H1 (cell line): ENCODE measurements at regions not wholly inside any gene's neighbourhood (a gene's known extent, or its start where the extent isn't known, plus 50 kb on each side); places are given as distances from the start of the nearest gene placed in this dataset.

Experiments used
- CTCF ChIA-PET: fragments of 300-600 bp; sonication (Branson Sonifier 250); formaldehyde crosslinking; loops from one replicate; lab custom pipeline; 2021; ENCODE audit not compliant: partially characterized antibody; lab: Charles Lee
- POLR2A ChIA-PET: fragments of 300-600 bp; sonication (Branson Sonifier 250); formaldehyde crosslinking; loops from one replicate; lab custom pipeline; 2021; ENCODE audit warnings: inconsistent platforms; ENCODE audit not compliant: partially characterized antibody; lab: Charles Lee
- DNase-seq, 2 experiments: peaks; one replicate each; pipeline versions ENCODE4 v3.0.0 to v3.0.0-alpha.2; 2010 to 2022; ENCODE audit warnings: low spot score in 2 of 2, low read depth in 1 of 2, mixed read lengths in 1 of 2
- FAIRE-seq: peaks from 2 replicates; lab custom pipeline; 2011; peaks lifted over from hg19 to GRCh38; lab: Jason Lieb, UNC
- H2AFZ ChIP-seq: 2 replicates; pipeline ENCODE4 v1.8.1; 2012; ENCODE audit warnings: low read length, inconsistent platforms
- H2AK5ac ChIP-seq: 2 replicates; pipeline ENCODE4 v1.6.1; 2013; ENCODE audit warnings: low read depth, low read length
- H2BK120ac ChIP-seq: replicated peaks from 2 replicates; pipeline ENCODE3; 2013; ENCODE audit warnings: low read depth, low read length, inconsistent platforms
- H2BK12ac ChIP-seq: 2 replicates; pipeline ENCODE4 v1.6.1; 2013; ENCODE audit warnings: low read depth, low read length
- H2BK15ac ChIP-seq: 2 replicates; pipeline ENCODE4 v1.6.1; 2013; ENCODE audit warnings: low read length
- H2BK20ac ChIP-seq: 2 replicates; pipeline ENCODE4 v1.6.1; 2013; ENCODE audit warnings: low read length
- H2BK5ac ChIP-seq: 2 replicates; pipeline ENCODE4 v1.6.1; 2013; ENCODE audit warnings: low read depth, low read length
- H3K14ac ChIP-seq: 2 replicates; pipeline ENCODE4 v1.6.1; 2013; ENCODE audit warnings: inconsistent platforms; ENCODE audit not compliant: insufficient read length
- H3K18ac ChIP-seq: 2 replicates; pipeline ENCODE4 v1.6.1; 2013; ENCODE audit warnings: low read length; ENCODE audit errors: extremely low read depth
- H3K23ac ChIP-seq: 2 replicates; pipeline ENCODE4 v1.6.1; 2013; ENCODE audit warnings: inconsistent platforms; ENCODE audit not compliant: insufficient read length
- H3K23me2 ChIP-seq: 2 replicates; pipeline ENCODE4 v1.6.1; 2013; ENCODE audit warnings: low read depth, low read length
- H3K27ac ChIP-seq: 2 replicates; pipeline ENCODE4 v1.6.1; 2011; ENCODE audit warnings: low read depth, low read length, inconsistent platforms
- H3K27me3 ChIP-seq, 4 experiments: replicated peaks in 1 of 4; 1 replicate in 1 of 4; 2 replicates in 3 of 4; pipeline versions ENCODE4 v1.6.1 to v1.8.1; 2011 to 2013; ENCODE audit warnings: low read length in 3 of 4, mild to moderate bottlenecking in 3 of 4, inconsistent platforms in 2 of 4, mixed read lengths in 2 of 4, moderate library complexity in 1 of 4; ENCODE audit not compliant: control insufficient read depth in 3 of 4, insufficient read depth in 3 of 4; ENCODE audit errors: extremely low read depth in 1 of 4
- H3K36me3 ChIP-seq, 4 experiments: 2 replicates each; pipeline versions ENCODE4 v1.6.1 to v1.8.1; 2011 to 2013; ENCODE audit warnings: mild to moderate bottlenecking in 4 of 4, low read length in 3 of 4, moderate library complexity in 2 of 4, control low read depth in 1 of 4, inconsistent platforms in 1 of 4; ENCODE audit not compliant: insufficient read depth in 4 of 4, control insufficient read depth in 2 of 4
- H3K4ac ChIP-seq: replicated peaks from 2 replicates; pipeline ENCODE3; 2013; ENCODE audit warnings: low read length, low read depth, mixed read lengths, inconsistent platforms; ENCODE audit not compliant: insufficient read length
- H3K4me1 ChIP-seq, 4 experiments: replicated peaks in 1 of 4; 1 replicate in 1 of 4; 2 replicates in 3 of 4; pipeline versions ENCODE4 v1.6.1 to v1.8.1; 2011 to 2013; ENCODE audit warnings: low read length in 3 of 4, inconsistent platforms in 2 of 4, mixed read lengths in 1 of 4; ENCODE audit not compliant: insufficient read depth in 4 of 4, control insufficient read depth in 3 of 4
- H3K4me2 ChIP-seq, 2 experiments: 2 replicates each; pipeline versions ENCODE4 v1.6.1 to v1.8.1; 2011 to 2013; ENCODE audit warnings: low read depth in 2 of 2, low read length in 2 of 2, control low read depth in 1 of 2, inconsistent platforms in 1 of 2, mild to moderate bottlenecking in 1 of 2; ENCODE audit not compliant: insufficient read depth in 1 of 2
- H3K4me3 ChIP-seq, 4 experiments: fragments of 200-600, 300-600 bp in 1 of 4; sonication (generic), shearing (Covaris generic), sonication (Bioruptor Twin) in 1 of 4; 2 replicates each; pipeline versions ENCODE4 v1.5.1 to v1.8.1; 2011 to 2016; ENCODE audit warnings: low read length in 4 of 4, low read depth in 3 of 4, control low read depth in 2 of 4, inconsistent platforms in 2 of 4, mild to moderate bottlenecking in 2 of 4, mixed read lengths in 1 of 4, moderate library complexity in 1 of 4; ENCODE audit not compliant: insufficient read depth in 2 of 4; ENCODE audit errors: extremely low read depth in 1 of 4
- H3K56ac ChIP-seq: replicated peaks from 2 replicates; pipeline ENCODE3; 2013; ENCODE audit warnings: low read depth, mild to moderate bottlenecking, mixed read lengths, low read length, inconsistent platforms; ENCODE audit not compliant: insufficient read length
- H3K79me1 ChIP-seq: 2 replicates; pipeline ENCODE4 v1.6.1; 2013; ENCODE audit warnings: low read depth, low read length, control low read depth
- H3K79me2 ChIP-seq, 2 experiments: 2 replicates each; pipeline versions ENCODE4 v1.6.1 to v1.8.1; 2012 to 2013; ENCODE audit warnings: low read length in 2 of 2, mild to moderate bottlenecking in 2 of 2, inconsistent platforms in 1 of 2; ENCODE audit not compliant: insufficient read depth in 2 of 2, control insufficient read depth in 1 of 2
- H3K9ac ChIP-seq, 4 experiments: replicated peaks in 1 of 4; 1 replicate in 1 of 4; 2 replicates in 3 of 4; pipeline versions ENCODE4 v1.6.1 to v1.8.1; 2011 to 2013; ENCODE audit warnings: low read depth in 3 of 4, low read length in 3 of 4, control low read depth in 2 of 4, mild to moderate bottlenecking in 2 of 4, moderate library complexity in 2 of 4, inconsistent platforms in 1 of 4; ENCODE audit errors: extremely low read depth in 1 of 4
- H3K9me3 ChIP-seq, 2 experiments: 2 replicates each; pipeline versions ENCODE4 v1.6.1 to v1.8.1; 2012 to 2013; ENCODE audit warnings: mild to moderate bottlenecking in 2 of 2, moderate library complexity in 2 of 2, control low read depth in 1 of 2, inconsistent platforms in 1 of 2, low read depth in 1 of 2, low read length in 1 of 2, mixed read lengths in 1 of 2; ENCODE audit not compliant: insufficient read depth in 2 of 2
- H4K20me1 ChIP-seq, 2 experiments: replicated peaks in 1 of 2; 2 replicates each; pipeline versions ENCODE3 to v1.8.1; 2011 to 2013; ENCODE audit warnings: inconsistent platforms in 2 of 2, low read length in 2 of 2, mild to moderate bottlenecking in 1 of 2; ENCODE audit not compliant: insufficient read depth in 2 of 2, control insufficient read depth in 1 of 2
- H4K5ac ChIP-seq: 2 replicates; pipeline ENCODE4 v1.6.1; 2013; ENCODE audit warnings: low read length, low read depth, mixed read lengths, inconsistent platforms; ENCODE audit not compliant: insufficient read length
- H4K8ac ChIP-seq: 2 replicates; pipeline ENCODE4 v1.8.0; 2013; ENCODE audit warnings: mild to moderate bottlenecking, moderate library complexity, low read length, inconsistent platforms; ENCODE audit not compliant: insufficient read depth; ENCODE audit errors: extremely low read depth
- H4K91ac ChIP-seq: replicated peaks from 2 replicates; pipeline ENCODE3; 2013; ENCODE audit warnings: low read length, mixed read lengths, inconsistent platforms; ENCODE audit not compliant: insufficient read length
- HDAC6 ChIP-seq: IDR thresholded peaks from one replicate; pipeline ENCODE4 v1.7.1; 2012; ENCODE audit warnings: low read depth, mild to moderate bottlenecking, inconsistent platforms, low read length, moderate library complexity
- NRF1 ChIP-seq: IDR thresholded peaks from 2 replicates; pipeline ENCODE4 v1.6.1; 2011; ENCODE audit warnings: mild to moderate bottlenecking, low read depth, low read length, improper control_type of control experiment
- POU5F1 ChIP-seq: IDR thresholded peaks from 2 replicates; pipeline ENCODE4 v1.6.1; 2011; ENCODE audit warnings: low read depth, mild to moderate bottlenecking, low read length, moderate library complexity
- SIRT6 ChIP-seq: IDR thresholded peaks from one replicate; pipeline ENCODE4 v1.7.1; 2012; ENCODE audit warnings: low read length, inconsistent platforms
- SUZ12 ChIP-seq: fragments of 200-600 bp; sonication (generic); IDR thresholded peaks from 2 replicates; pipeline ENCODE4 v1.6.1; 2012; ENCODE audit warnings: mild to moderate bottlenecking, inconsistent platforms, low read length, moderate library complexity, mixed read lengths
- TAF1 ChIP-seq: IDR thresholded peaks from 2 replicates; pipeline ENCODE4 v1.6.1; 2011; ENCODE audit warnings: mild to moderate bottlenecking, low read depth, low read length
- WGBS, 2 experiments: shearing (Covaris generic) in 1 of 2; methylation state at CpG; one replicate each; pipeline versions ENCODE4 v1.1.6 to v1.1.7; 2013 to 2015; ENCODE audit warnings: low lambda C conversion rate in 2 of 2, mixed read lengths in 2 of 2, inconsistent platforms in 1 of 2, low coverage in 1 of 2, missing lambda C conversion rate in 1 of 2; ENCODE audit not compliant: insufficient replicate concordance in 2 of 2, insufficient coverage in 1 of 2, insufficient read length in 1 of 2; ENCODE audit errors: extremely low coverage in 1 of 2, missing lambda C conversion rate in 1 of 2; 5-methylcytosine and 5-hydroxymethylcytosine counted together
- TF ChIP-seq, protein P1 (sequence below), 3 experiments: IDR thresholded peaks; 1 replicate in 2 of 3; 2 replicates in 1 of 3; pipeline versions ENCODE4 v1.5.1 to v1.6.1; 2011; ENCODE audit warnings: low read length in 3 of 3, mild to moderate bottlenecking in 3 of 3, inconsistent platforms in 2 of 3, low read depth in 1 of 3, moderate library complexity in 1 of 3; ENCODE audit not compliant: insufficient read depth in 1 of 3; ENCODE audit errors: control extremely low read depth in 1 of 3

DNA sequence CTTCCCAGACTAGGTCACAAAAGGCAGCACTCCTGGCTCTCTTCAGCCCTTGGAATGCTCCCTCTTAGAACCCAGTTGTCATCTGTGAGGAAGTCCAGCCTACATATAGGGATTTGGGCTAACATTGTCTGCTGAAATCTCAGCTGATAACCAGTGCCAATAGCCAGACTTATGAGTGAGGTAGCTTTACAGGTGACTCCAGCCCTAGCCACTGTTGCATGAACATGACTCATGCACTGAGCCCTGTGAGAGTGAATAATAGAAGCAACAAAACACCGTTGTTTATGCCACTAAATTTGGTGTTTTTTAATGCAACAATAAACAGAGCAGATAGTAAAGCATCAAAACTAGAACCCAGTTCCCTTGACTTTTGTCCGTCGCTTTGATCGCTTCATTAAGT lies 433.2 kb downstream of the STIM2 start:
- no peak overlapping the region for H3K18ac ChIP-seq
- ChIA-PET POLR2A (no interaction called here), CTCF (interaction anchor here (1.1 kb wide), 2 partner anchors 11 to 246 kb away, joined by 3 read pairs; no protein-coding TSS in a partner anchor)
- no peak overlapping the region for H3K4me2 ChIP-seq
- FAIRE-seq = no peak
- no peaks in the 10 kb centered on the region for H3K79me2 ChIP-seq
- H3K36me3 ChIP-seq = no peaks in the 10 kb centered on the region
- no peaks in the 10 kb centered on the region for H4K20me1 ChIP-seq
- 71% methylated on average over 4 of the region's 4 CpGs; no CpG with 5 or more reads in 1 of the 2 experiments for WGBS, 2 experiments
- no peak overlapping the region for H3K56ac ChIP-seq
- no peak overlapping the region for H2BK20ac ChIP-seq
- H3K79me1 ChIP-seq = no peaks in the 10 kb centered on the region
- no peak overlapping the region for H2BK12ac ChIP-seq
- no peak overlapping the region for H3K4me3 ChIP-seq
- H3K27me3 ChIP-seq = no peaks in the 10 kb centered on the region
- no peak overlapping the region for H4K91ac ChIP-seq
- no peak overlapping the region for H2AK5ac ChIP-seq
- H2BK120ac ChIP-seq = no peak overlapping the region
- no peaks in the 10 kb centered on the region for H3K9me3 ChIP-seq
- no peak overlapping the region for H3K27ac ChIP-seq
- H3K9ac ChIP-seq = no peak overlapping the region
- H3K4me1 ChIP-seq = 0 out of 7 replicates have a peak, but pooled peaks cover 0 to 7% (median 0%) of the 10 kb centered on the region in 4 experiments
- H3K4ac ChIP-seq = no peak overlapping the region
- DNase-seq = no peak
- no peak overlapping the region for H2BK5ac ChIP-seq
- H2AFZ ChIP-seq = no peak overlapping the region
- no peak overlapping the region for H3K14ac ChIP-seq
- H3K23me2 ChIP-seq = no peaks in the 10 kb centered on the region
- TF ChIP-seq TAF1 (no peak), SUZ12 (no peak), POU5F1 (no peak), HDAC6 (no peak), NRF1 (no peak), SIRT6 (no peak)
- TF ChIP-seq, protein P1, sequence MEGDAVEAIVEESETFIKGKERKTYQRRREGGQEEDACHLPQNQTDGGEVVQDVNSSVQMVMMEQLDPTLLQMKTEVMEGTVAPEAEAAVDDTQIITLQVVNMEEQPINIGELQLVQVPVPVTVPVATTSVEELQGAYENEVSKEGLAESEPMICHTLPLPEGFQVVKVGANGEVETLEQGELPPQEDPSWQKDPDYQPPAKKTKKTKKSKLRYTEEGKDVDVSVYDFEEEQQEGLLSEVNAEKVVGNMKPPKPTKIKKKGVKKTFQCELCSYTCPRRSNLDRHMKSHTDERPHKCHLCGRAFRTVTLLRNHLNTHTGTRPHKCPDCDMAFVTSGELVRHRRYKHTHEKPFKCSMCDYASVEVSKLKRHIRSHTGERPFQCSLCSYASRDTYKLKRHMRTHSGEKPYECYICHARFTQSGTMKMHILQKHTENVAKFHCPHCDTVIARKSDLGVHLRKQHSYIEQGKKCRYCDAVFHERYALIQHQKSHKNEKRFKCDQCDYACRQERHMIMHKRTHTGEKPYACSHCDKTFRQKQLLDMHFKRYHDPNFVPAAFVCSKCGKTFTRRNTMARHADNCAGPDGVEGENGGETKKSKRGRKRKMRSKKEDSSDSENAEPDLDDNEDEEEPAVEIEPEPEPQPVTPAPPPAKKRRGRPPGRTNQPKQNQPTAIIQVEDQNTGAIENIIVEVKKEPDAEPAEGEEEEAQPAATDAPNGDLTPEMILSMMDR (IDR thresholded peaks at IDR 0.05; ENCODE audit: control extremely low read depth in 1 of 3, insufficient read depth in 1 of 3, low read depth in 1 of 3, low read length in 3 of 3) = no peak
- H3K23ac ChIP-seq = no peak overlapping the region
- no peak overlapping the region for H4K8ac ChIP-seq
- H4K5ac ChIP-seq = no peak overlapping the region
- no peak overlapping the region for H2BK15ac ChIP-seq
